ENCODE measurements at regions not wholly inside any gene's neighbourhood (a gene's known extent, or its start where the extent isn't known, plus 50 kb on each side); places are given as distances from the start of the nearest gene placed in this dataset.

DNA sequence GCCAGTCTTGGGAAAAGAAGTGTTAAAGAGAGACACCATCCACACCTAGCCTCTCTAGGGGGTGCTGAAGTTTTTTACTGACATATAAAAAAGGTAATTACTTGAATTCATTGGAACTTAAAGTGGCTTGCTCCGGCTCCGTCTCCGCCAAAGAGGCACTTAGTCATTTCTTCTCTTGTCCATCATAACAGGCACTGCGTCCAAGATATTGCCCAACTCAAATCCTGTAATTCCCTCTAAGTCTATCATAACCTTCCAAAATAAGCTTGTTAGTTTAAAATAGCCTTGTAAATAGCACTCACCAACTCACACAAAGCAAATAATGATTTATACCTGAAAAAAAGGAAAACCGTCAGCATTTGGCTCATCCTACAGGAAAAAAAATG, 160.5 kb downstream of the ZBTB18 start:
- TF ChIP-seq, protein P1, sequence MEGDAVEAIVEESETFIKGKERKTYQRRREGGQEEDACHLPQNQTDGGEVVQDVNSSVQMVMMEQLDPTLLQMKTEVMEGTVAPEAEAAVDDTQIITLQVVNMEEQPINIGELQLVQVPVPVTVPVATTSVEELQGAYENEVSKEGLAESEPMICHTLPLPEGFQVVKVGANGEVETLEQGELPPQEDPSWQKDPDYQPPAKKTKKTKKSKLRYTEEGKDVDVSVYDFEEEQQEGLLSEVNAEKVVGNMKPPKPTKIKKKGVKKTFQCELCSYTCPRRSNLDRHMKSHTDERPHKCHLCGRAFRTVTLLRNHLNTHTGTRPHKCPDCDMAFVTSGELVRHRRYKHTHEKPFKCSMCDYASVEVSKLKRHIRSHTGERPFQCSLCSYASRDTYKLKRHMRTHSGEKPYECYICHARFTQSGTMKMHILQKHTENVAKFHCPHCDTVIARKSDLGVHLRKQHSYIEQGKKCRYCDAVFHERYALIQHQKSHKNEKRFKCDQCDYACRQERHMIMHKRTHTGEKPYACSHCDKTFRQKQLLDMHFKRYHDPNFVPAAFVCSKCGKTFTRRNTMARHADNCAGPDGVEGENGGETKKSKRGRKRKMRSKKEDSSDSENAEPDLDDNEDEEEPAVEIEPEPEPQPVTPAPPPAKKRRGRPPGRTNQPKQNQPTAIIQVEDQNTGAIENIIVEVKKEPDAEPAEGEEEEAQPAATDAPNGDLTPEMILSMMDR (IDR thresholded peaks at IDR 0.05), result no peak
- no peaks in the 10 kb centered on the region for H3K27me3 ChIP-seq (ENCODE audit: control insufficient read depth, insufficient read depth, low read length)
- no peak overlapping the region for H3K9ac ChIP-seq
- H3K79me2 ChIP-seq, result no peaks in the 10 kb centered on the region
- no peaks in the 10 kb centered on the region for H3K36me3 ChIP-seq (ENCODE audit: control insufficient read depth, insufficient read depth, low read length)
- no peak overlapping the region for H3K4me3 ChIP-seq (ENCODE audit: low read depth, low read length)
- no peak overlapping the region for H3K4me2 ChIP-seq (ENCODE audit: low read length)
- no peak overlapping the region for H2AFZ ChIP-seq
- H3K27ac ChIP-seq, result no peak overlapping the region
- H3K9me3 ChIP-seq (ENCODE audit: control insufficient read depth, low read length), result no peaks in the 10 kb centered on the region
- H3K4me1 ChIP-seq, result no peaks in the 10 kb centered on the region

DNA sequence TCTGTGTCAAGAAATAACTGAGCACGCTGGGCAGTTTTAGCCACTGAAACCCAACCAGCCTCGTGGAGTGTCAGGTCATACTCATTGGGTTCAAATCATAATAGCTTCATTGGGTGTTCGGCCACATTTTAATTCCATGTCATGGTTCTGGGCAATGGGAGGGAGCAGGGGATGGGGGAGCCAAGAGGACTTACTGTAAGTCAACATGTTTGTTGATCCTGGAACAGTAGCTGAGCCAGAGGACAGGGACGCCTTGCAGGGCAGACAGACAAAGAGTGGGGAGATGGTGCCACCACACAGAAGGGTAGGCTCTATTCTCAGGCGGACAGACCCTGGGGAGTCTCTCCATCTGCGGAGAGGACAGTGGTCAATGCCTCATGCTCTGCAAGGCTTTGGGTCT, 161.1 kb downstream of the ZBTB18 start:
- H3K27me3 ChIP-seq (ENCODE audit: control insufficient read depth, insufficient read depth, low read length), result no peaks in the 10 kb centered on the region
- TF ChIP-seq, protein P1 (IDR thresholded peaks at IDR 0.05), result no peak
- no peak overlapping the region for H3K27ac ChIP-seq
- H3K36me3 ChIP-seq (ENCODE audit: control insufficient read depth, insufficient read depth, low read length), result no peaks in the 10 kb centered on the region
- no peak overlapping the region for H2AFZ ChIP-seq
- no peaks in the 10 kb centered on the region for H3K79me2 ChIP-seq
- no peaks in the 10 kb centered on the region for H3K9me3 ChIP-seq (ENCODE audit: control insufficient read depth, low read length)
- H3K4me1 ChIP-seq, result no peaks in the 10 kb centered on the region
- H3K9ac ChIP-seq, result no peak overlapping the region
- no peak overlapping the region for H3K4me2 ChIP-seq (ENCODE audit: low read length)
- no peak overlapping the region for H3K4me3 ChIP-seq (ENCODE audit: low read depth, low read length)

DNA sequence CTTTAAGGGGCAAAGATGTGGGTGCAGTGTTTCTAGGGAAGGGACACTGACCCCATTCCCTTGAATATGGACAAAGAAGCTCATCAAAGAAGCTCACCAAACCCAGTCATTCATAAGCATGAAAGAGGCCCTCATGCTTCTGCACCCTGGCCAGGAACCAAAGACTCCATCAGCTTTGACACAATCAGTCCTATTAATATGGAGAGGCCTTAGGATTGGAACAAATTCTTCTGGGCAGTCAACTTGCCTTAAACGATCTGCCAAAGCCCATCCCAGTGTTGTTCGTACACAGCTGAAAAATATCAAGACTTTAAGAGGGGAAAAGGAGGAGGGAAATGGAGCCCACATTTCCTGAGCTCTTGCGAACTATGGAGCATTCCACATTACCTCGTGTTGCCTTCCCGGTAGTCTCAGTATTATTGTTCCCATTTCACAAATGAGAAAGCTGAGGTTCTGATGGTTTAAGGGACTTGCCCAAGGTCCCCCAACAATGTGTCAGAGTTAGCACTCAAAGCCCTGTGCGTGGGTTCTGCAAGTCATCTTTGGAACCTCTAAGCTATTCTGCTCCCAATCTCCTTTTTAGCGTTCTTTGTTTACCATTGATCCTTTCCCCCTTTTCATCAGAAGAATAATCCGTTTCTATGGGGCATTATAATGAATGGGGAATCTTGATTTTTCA, 161.9 kb downstream of the ZBTB18 start:
- no peak overlapping the region for H3K27ac ChIP-seq
- H3K9ac ChIP-seq, result no peak overlapping the region
- no peaks in the 10 kb centered on the region for H3K79me2 ChIP-seq
- H3K4me3 ChIP-seq (ENCODE audit: low read depth, low read length), result no peak overlapping the region
- no peak overlapping the region for H2AFZ ChIP-seq
- H3K4me2 ChIP-seq (ENCODE audit: low read length), result no peak overlapping the region
- TF ChIP-seq, protein P1 (IDR thresholded peaks at IDR 0.05), result no peak
- no peaks in the 10 kb centered on the region for H3K9me3 ChIP-seq (ENCODE audit: control insufficient read depth, low read length)
- H3K27me3 ChIP-seq (ENCODE audit: control insufficient read depth, insufficient read depth, low read length), result no peaks in the 10 kb centered on the region
- no peaks in the 10 kb centered on the region for H3K36me3 ChIP-seq (ENCODE audit: control insufficient read depth, insufficient read depth, low read length)
- H3K4me1 ChIP-seq, result no peaks in the 10 kb centered on the region

DNA sequence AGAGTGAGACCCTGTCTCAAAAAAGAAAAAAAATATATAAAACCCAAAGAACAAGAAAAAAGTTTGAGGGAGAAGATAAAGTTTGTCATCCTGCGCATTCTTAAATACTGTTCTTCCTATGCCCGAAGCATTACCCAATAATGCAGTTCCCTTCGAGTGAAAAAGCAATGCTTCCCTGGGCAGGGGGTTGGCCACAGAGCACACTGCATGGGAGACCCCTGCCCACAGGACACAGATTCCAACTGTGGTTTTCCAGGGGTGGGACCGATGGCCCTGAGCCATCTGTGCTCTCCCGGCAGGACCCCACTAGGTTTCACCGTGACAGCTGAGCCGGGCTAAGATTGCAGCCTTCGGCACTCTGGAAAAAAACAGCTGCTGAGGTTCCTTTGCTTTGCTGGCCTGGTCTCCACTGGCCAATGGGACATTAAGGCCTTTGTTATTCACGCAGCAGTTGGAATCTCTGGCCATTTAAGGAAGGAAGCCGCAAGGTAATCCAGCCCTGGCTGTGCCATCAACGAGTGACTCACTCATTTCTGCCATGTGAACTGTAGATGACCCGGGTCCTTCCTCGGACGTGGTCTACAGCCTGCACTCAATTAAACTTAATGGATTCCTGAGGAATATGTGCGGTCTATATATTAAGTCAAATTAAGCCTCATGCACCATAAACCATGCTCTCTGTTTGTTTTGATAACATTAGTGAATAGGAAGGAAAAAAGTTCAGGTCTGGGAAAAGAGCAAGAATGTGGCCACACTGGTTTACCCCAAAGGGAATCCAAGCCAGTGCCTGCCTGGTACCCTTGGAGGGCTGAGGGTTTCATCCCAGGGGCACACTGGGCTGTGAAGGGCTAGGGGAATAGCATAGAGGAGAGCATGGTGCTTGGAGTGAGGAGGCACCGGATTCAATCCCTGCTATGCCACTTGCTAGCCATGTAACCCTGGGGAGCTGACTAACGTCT, 163.2 kb downstream of the ZBTB18 start:
- Histone ChIP-seq H3K4me3 (ENCODE audit: low read depth, low read length) (no peak overlapping the region), H3K36me3 (ENCODE audit: control insufficient read depth, insufficient read depth, low read length) (no peaks in the 10 kb centered on the region), H3K79me2 (no peaks in the 10 kb centered on the region), H3K27ac (no peak overlapping the region), H3K9ac (no peak overlapping the region), H3K9me3 (ENCODE audit: control insufficient read depth, low read length) (no peaks in the 10 kb centered on the region), H3K4me1 (no peaks in the 10 kb centered on the region), H3K4me2 (ENCODE audit: low read length) (no peak overlapping the region), H2AFZ (no peak overlapping the region), H3K27me3 (ENCODE audit: control insufficient read depth, insufficient read depth, low read length) (no peaks in the 10 kb centered on the region)
- TF ChIP-seq, protein P1 (IDR thresholded peaks at IDR 0.05), result no peak
